MM.1S (cell line): ENCODE measurements at regions not wholly inside any gene's neighbourhood (a gene's known extent, or its start where the extent isn't known, plus 50 kb on each side); places are given as distances from the start of the nearest gene placed in this dataset.

Source experiments
- EZH2 ChIP-seq: fragments of 300-600 bp; sonication (generic); optimal IDR thresholded peaks from 2 replicates; pipeline ENCODE3; 2017; ENCODE audit warnings: low read depth, mild to moderate bottlenecking, antibody characterized with exemption, low read length, mixed read lengths
- TF ChIP-seq, protein P1 (sequence below): fragments of 300-600 bp; sonication (generic); IDR thresholded peaks from 2 replicates; pipeline ENCODE4 v1.5.1; 2016; ENCODE audit warnings: antibody characterized with exemption, low read length, mixed read lengths

DNA sequence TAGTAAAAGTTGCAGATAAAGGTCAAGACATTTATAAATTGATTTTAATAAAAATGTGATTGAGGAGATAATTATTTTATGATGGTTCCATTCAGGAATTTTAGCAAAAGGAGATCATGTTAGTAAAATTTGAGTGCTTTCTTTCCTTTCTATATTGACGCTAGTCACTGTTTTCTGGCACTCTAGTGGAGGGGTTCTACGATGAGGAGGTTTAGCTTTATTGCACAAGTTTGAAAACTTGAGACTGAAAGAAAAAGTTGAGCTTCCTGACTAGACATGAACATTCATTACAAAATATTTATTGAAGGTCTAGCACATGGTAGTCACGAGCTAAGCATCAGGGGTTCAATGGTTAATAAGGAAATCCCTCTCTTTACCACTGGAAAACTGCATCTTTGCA is 336.1 kb downstream of the SNAPC1 start:
- TF ChIP-seq, protein P1, sequence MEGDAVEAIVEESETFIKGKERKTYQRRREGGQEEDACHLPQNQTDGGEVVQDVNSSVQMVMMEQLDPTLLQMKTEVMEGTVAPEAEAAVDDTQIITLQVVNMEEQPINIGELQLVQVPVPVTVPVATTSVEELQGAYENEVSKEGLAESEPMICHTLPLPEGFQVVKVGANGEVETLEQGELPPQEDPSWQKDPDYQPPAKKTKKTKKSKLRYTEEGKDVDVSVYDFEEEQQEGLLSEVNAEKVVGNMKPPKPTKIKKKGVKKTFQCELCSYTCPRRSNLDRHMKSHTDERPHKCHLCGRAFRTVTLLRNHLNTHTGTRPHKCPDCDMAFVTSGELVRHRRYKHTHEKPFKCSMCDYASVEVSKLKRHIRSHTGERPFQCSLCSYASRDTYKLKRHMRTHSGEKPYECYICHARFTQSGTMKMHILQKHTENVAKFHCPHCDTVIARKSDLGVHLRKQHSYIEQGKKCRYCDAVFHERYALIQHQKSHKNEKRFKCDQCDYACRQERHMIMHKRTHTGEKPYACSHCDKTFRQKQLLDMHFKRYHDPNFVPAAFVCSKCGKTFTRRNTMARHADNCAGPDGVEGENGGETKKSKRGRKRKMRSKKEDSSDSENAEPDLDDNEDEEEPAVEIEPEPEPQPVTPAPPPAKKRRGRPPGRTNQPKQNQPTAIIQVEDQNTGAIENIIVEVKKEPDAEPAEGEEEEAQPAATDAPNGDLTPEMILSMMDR = no peak
- no peak for TF ChIP-seq EZH2
